ENCODE measurements at regions not wholly inside any gene's neighbourhood (a gene's known extent, or its start where the extent isn't known, plus 50 kb on each side); places are given as distances from the start of the nearest gene placed in this dataset.
"Not testable (repeated sequence)": the region's sequence is repeated elsewhere in the genome, so short reads cannot be mapped to it uniquely, and the experiment has no call there.

GRCh38 chr1:5632814-5633213 lies 359.4 kb downstream of the NPHP4 start:
- DNase-seq (ENCODE audit: low spot score) = no peak

GRCh38 chr1:5632224-5632623 lies 360.0 kb downstream of the NPHP4 start:
- no peak for DNase-seq (ENCODE audit: low spot score)

- no peak for DNase-seq (ENCODE audit: low spot score)
These were observed 363.8 kb downstream of the NPHP4 start for GRCh38 chr1:5628416-5628815.

DNA sequence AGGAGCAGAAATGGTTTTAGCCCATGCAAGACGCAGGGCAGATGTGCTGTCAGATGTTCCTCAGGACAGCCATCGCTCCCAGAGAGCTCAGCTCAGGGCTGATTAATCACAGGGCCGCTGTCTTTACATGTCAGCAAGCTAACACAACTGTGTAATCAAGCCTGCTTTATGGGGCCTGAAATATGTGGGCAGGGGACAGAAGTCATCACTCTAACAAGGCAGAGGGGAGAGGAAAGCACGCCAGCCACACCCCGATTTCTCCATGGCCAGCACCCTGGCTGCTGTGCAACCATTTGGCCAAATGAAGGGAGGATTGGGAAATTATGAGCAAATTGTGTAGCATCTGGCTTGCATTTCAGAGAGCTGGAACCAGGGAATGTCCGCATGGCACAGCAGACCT lies 368.8 kb downstream of the NPHP4 start:
- no peak for DNase-seq (ENCODE audit: low spot score)

GRCh38 chr1:5622412-5622811 lies 369.8 kb downstream of the NPHP4 start:
- DNase-seq (ENCODE audit: low spot score) = no peak

DNA sequence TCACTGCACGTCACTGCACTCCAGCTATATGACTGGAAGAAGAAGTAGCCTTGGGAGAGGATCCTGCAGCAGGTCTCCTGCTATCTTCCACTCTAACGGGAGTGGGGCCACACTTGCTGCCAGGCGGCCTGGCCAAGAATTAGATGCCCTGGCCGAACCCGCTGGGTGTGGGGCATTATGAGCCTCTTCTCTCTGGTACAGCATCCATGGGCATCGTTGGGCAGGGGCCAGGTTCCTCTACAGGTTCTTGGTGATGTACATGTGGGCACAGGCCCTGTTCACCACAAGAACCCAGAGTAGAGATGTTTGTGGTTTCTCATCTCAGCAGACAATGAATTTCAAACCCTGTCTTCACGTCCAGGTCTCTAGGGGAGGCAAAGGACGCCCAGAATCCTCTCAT lies 370.5 kb downstream of the NPHP4 start:
- no peak for DNase-seq (ENCODE audit: low spot score)

DNA sequence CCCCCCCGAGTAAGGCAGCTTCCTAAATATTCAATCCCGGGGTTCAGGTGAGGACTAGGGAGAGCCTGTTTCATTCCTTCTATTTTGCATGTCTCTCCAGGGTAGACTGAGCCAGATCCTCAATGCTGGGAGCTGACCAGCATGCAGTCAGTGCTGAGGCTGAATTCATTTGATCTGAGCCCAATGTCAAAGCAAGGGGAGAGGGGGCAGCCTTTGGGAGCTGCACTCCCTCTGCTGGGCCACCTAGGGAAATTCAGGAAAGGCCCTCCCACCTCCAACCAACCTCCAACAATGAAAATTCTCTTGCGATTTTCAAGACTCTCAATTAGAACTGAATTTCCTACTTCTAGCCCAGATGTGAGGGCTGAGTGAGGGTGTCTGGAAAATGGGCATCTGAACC lies 371.2 kb downstream of the NPHP4 start:
- DNase-seq (ENCODE audit: low spot score) = no peak

- no peak for DNase-seq (ENCODE audit: low spot score)
These were observed 371.8 kb downstream of the NPHP4 start for GRCh38 chr1:5620418-5620817.

GRCh38 chr1:5619469-5619868 lies 372.8 kb downstream of the NPHP4 start:
- no peak for DNase-seq (ENCODE audit: low spot score)

- DNase-seq (ENCODE audit: low spot score) = no peak
These were observed 374.7 kb downstream of the NPHP4 start for GRCh38 chr1:5617546-5617945.

GRCh38 chr1:5617179-5617520 lies 375.1 kb downstream of the NPHP4 start:
- no peak for DNase-seq (ENCODE audit: low spot score)

GRCh38 chr1:5616366-5617178 lies 375.7 kb downstream of the NPHP4 start:
- DNase-seq (ENCODE audit: low spot score) = no peak

GRCh38 chr1:5615076-5615475 lies 377.1 kb downstream of the NPHP4 start:
- no peak for DNase-seq (ENCODE audit: low spot score)

GRCh38 chr1:5613900-5614299 lies 378.3 kb downstream of the NPHP4 start:
- no peak for DNase-seq (ENCODE audit: low spot score)

GRCh38 chr1:5611851-5612250 lies 380.4 kb downstream of the NPHP4 start:
- no peak for DNase-seq (ENCODE audit: low spot score)

- no peak for DNase-seq (ENCODE audit: low spot score)
These were observed 380.8 kb downstream of the NPHP4 start for GRCh38 chr1:5611431-5611830.

- DNase-seq (ENCODE audit: low spot score) = no peak
These were observed 381.8 kb downstream of the NPHP4 start for GRCh38 chr1:5610432-5610831.

DNA sequence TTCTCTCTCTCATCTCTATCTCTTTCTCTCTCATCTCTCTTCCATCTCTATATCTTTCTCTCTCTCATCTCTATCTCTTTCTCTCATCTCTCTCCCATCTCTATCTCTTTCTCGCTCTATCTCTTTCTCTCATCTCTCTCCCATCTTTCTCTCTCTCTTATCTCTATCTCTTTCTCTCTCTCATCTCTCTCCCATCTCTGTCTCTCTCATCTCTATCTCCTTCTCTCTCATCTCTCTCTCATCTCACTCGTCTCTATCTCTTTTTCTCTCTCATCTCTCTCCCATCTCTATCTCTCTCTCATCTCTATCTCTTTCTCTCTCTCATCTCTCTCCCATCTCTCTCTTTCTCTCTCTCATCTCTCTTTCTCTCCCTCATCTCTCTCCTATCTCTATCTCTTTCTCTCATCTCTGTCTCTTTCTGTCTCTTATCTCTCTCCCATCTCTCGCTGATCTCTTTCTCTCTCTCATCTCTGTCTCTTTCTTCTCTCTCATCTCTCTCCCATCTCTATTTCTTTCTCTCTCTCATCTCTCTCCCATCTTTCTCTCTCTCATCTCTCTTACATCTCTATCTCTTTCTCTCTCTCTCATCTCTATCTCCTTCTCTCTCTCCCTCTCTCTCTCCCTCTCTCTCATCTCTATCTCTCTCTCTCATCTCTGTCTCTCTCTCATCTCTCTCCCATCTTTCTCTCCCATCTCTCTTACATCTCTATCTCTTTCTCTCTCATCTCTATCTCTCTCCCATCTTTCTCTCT lies 388.7 kb downstream of the NPHP4 start:
- no peak for DNase-seq (ENCODE audit: low spot score)

DNA sequence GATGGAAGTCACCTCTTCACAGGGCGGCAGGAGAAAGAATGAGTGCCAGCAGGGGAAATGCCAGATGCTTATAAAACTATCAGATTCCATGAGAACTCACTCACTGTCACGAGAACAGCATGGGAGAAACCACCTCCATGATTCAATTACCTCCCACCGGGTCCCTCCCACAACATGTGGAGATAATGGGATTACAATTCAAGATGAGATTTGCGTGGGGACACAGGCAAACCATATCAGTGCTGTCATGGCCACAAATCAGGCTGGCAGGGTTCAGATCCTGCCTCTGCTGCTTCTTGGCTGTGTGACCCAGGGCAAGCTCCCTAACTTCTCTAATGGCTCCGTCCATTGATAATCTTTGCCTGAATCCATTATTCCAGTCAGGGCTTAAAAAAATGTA lies 389.5 kb downstream of the NPHP4 start:
- not testable (repeated sequence) for DNase-seq (ENCODE audit: low spot score)

DNA sequence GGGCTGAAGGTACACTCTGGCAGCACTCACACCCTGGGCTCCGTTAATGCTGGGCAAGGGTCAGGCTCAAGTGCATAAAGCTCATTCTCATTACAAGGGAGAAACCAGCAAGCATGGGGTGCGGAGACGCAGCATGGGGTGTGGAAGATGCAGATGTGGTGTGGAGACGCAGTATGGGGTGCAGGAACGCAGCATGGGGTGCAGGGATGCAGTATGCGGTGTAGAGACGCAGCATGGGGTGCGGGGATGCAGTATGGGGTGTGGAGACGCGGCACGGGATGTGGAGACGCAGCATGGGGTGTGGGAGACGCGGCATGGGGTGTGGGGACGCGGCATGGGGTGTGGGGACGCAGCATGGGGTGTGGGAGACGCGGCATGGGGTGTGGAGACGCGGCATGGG lies 390.7 kb downstream of the NPHP4 start:
- no peak for DNase-seq (ENCODE audit: low spot score)

- DNase-seq (ENCODE audit: low spot score) = no peak
These were observed 392.7 kb downstream of the NPHP4 start for GRCh38 chr1:5599541-5599940.

DNA sequence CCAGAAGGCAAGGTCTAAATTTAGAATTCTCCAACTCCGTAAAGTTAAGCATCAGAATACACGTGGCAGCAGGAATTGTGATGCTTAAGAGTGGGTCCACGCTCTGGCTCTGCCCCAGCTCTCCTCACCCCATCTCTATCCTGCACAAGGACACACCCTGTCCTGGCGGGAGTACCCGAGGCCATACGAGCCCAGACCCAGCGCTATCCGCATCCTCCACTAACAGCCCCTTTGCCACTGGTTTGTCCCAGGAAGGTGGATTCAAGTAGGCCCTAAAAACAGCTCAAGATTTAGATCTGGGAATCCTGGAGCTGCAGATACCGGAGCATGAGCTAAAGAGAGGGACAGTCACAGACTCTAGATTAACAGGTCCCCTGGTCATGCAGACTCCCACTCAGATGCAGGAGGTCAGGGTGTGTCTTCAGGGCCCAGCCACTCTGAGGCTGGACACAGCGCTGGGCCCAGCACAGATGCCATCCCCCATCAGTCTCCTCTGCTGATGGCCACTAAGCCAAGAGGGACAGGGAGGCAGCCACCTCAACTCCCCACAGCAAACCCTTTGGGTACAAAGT lies 393.3 kb downstream of the NPHP4 start:
- DNase-seq (ENCODE audit: low spot score) = no peak

Measured in kidney capillary endothelial cell (primary cell).